Stimulated activated naive CD8-positive, alpha-beta T cell treated with anti-CD3 and anti-CD28 coated beads, Interleukin-15, Interleukin-2, amounts not matched to agents 100 U/mL and 50 U/mL, for 24 hours (primary cell): ENCODE measurements at regions not wholly inside any gene's neighbourhood (a gene's known extent, or its start where the extent isn't known, plus 50 kb on each side); places are given as distances from the start of the nearest gene placed in this dataset.
"Not testable (repeated sequence)": the region's sequence is repeated elsewhere in the genome, so short reads cannot be mapped to it uniquely, and the experiment has no call there.

Experiments used
- ATAC-seq: fragments of 150-1000 bp; cut with Tn5 transposase; one replicate; pipeline ENCODE4 v1.10.0; 2021
- DNase-seq: peaks from one replicate; pipeline ENCODE4 v3.0.0; 2021

- DNase-seq: no peak
- no peak for ATAC-seq
These were observed 139.6 kb downstream of the MYLK4 start for GRCh38 chr6:2611092-2611491.

- ATAC-seq: no peak
These were observed 142.2 kb downstream of the MYLK4 start for GRCh38 chr6:2608503-2608902.

GRCh38 chr6:2600363-2600762 lies 150.4 kb downstream of the MYLK4 start:
- DNase-seq (no peak), ATAC-seq (no peak)

More at GRCh38 chr6:2608503-2608902, 142.2 kb downstream of the MYLK4 start:
- DNase-seq: no peak

- DNase-seq: no peak
- no peak for ATAC-seq
These were observed 150.9 kb downstream of the MYLK4 start for GRCh38 chr6:2599817-2600216.

- no peak for ATAC-seq
These were observed 151.9 kb downstream of the MYLK4 start for GRCh38 chr6:2598867-2599266.

GRCh38 chr6:2597991-2598390 lies 152.7 kb downstream of the MYLK4 start:
- DNase-seq: no peak
- ATAC-seq: no peak

More at GRCh38 chr6:2598867-2599266, 151.9 kb downstream of the MYLK4 start:
- DNase-seq: no peak

- not testable (repeated sequence) for DNase-seq, ATAC-seq
These were observed 153.3 kb downstream of the MYLK4 start for GRCh38 chr6:2597457-2597856.

- DNase-seq (no peak), ATAC-seq (no peak)
These were observed 154.5 kb downstream of the MYLK4 start for GRCh38 chr6:2596222-2596621.

- ATAC-seq: no peak
- no peak for DNase-seq
These were observed 155.9 kb downstream of the MYLK4 start for GRCh38 chr6:2594868-2595267.

GRCh38 chr6:2593167-2593566 lies 157.6 kb downstream of the MYLK4 start:
- DNase-seq (no peak), ATAC-seq (no peak)

- ATAC-seq: no peak
- DNase-seq: no peak
These were observed 161.5 kb downstream of the MYLK4 start for GRCh38 chr6:2589171-2589661.

- ATAC-seq (no peak), DNase-seq (no peak)
These were observed 167.3 kb downstream of the MYLK4 start for GRCh38 chr6:2583459-2583858.

- no peak for DNase-seq
- ATAC-seq: no peak
These were observed 168.5 kb downstream of the MYLK4 start for GRCh38 chr6:2582268-2582667.

- DNase-seq (no peak), ATAC-seq (no peak)
These were observed 169.1 kb downstream of the MYLK4 start for GRCh38 chr6:2581611-2582010.

GRCh38 chr6:2581011-2581410 lies 169.7 kb downstream of the MYLK4 start:
- ATAC-seq: no peak
- DNase-seq: no peak

GRCh38 chr6:2579804-2580570 lies 170.7 kb downstream of the MYLK4 start:
- DNase-seq: no peak
- ATAC-seq: no peak

GRCh38 chr6:2579241-2579761 lies 171.4 kb downstream of the MYLK4 start:
- no peak for ATAC-seq
- no peak for DNase-seq

- DNase-seq (no peak), ATAC-seq (no peak)
These were observed 172.0 kb downstream of the MYLK4 start for GRCh38 chr6:2578767-2579166.

GRCh38 chr6:2576499-2576898 lies 174.2 kb downstream of the MYLK4 start:
- DNase-seq (no peak), ATAC-seq (no peak)

GRCh38 chr6:2575236-2575635 lies 175.5 kb downstream of the MYLK4 start:
- DNase-seq (no peak), ATAC-seq (no peak)

GRCh38 chr6:2569420-2569819 lies 181.3 kb downstream of the MYLK4 start:
- not testable (repeated sequence) for DNase-seq, ATAC-seq

- no peak for DNase-seq
- no peak for ATAC-seq
These were observed 184.7 kb downstream of the MYLK4 start for GRCh38 chr6:2566048-2566447.

GRCh38 chr6:2565499-2565898 lies 185.2 kb downstream of the MYLK4 start:
- ATAC-seq: no peak
- DNase-seq: no peak

- DNase-seq (peak; percentile 10), ATAC-seq (peak; percentile 94)
These were observed 187.1 kb downstream of the MYLK4 start for GRCh38 chr6:2563635-2564034.
